CD4-positive, alpha-beta T cell (primary cell): ENCODE measurements at regions not wholly inside any gene's neighbourhood (a gene's known extent, or its start where the extent isn't known, plus 50 kb on each side); places are given as distances from the start of the nearest gene placed in this dataset.
A peak's percentile ranks its signal among the peaks of the same experiment; 100 is the strongest.

Experiments
- ATAC-seq: fragments of 200-7000 bp; cut with Tn5 transposase; one replicate; pipeline ENCODE4 v1.10.0; 2022; ENCODE audit warnings: mild to moderate bottlenecking; ENCODE audit not compliant: poor library complexity
- CTCF ChIA-PET: fragments of 350-600 bp; sonication (Branson Sonifier 250); formaldehyde crosslinking; loops from one replicate; lab custom pipeline; 2021; ENCODE audit warnings: antibody characterized with exemption, inconsistent platforms; lab: Charles Lee
- POLR2A ChIA-PET: fragments of 350-600 bp; sonication (Branson Sonifier 250); formaldehyde crosslinking; loops from one replicate; lab custom pipeline; 2021; ENCODE audit warnings: antibody characterized with exemption, inconsistent platforms; lab: Charles Lee
- DNase-seq, 14 experiments: peaks; one replicate each; pipeline ENCODE4 v3.0.0-alpha.2; 2013 to 2020; ENCODE audit warnings: mixed read lengths in 2 of 14
- H3K27ac ChIP-seq, 2 donors: one replicate each; pipeline versions ENCODE4 v1.5.1 to v1.7.0; 2013; ENCODE audit warnings: low read length in 2 of 2, low read depth in 1 of 2, mild to moderate bottlenecking in 1 of 2
- H3K27me3 ChIP-seq, 2 experiments: 1 replicate in 1 of 2; 2 replicates in 1 of 2; pipeline versions ENCODE4 v1.6.1 to v1.7.0; 2013; ENCODE audit warnings: low read length in 2 of 2, control low read depth in 1 of 2, mild to moderate bottlenecking in 1 of 2, moderate library complexity in 1 of 2; ENCODE audit not compliant: insufficient read depth in 2 of 2, control insufficient read depth in 1 of 2
- H3K36me3 ChIP-seq: one replicate; pipeline ENCODE4 v1.6.1; 2013; ENCODE audit warnings: low read length, control low read depth; ENCODE audit not compliant: insufficient read depth
- H3K4me1 ChIP-seq: one replicate; pipeline ENCODE4 v1.6.1; 2013; ENCODE audit warnings: low read length, control low read depth; ENCODE audit not compliant: insufficient read depth
- H3K4me3 ChIP-seq: one replicate; pipeline ENCODE4 v1.5.1; 2013; ENCODE audit warnings: mild to moderate bottlenecking, low read length, moderate library complexity
- H3K9me3 ChIP-seq, 2 experiments: 1 replicate in 1 of 2; 2 replicates in 1 of 2; pipeline versions ENCODE4 v1.6.1 to v1.7.0; 2013; ENCODE audit warnings: low read length in 2 of 2, mild to moderate bottlenecking in 2 of 2, control low read depth in 1 of 2, moderate library complexity in 1 of 2; ENCODE audit not compliant: control insufficient read depth in 1 of 2, insufficient read depth in 1 of 2
- H3K27ac Mint-ChIP-seq: one replicate; pipeline ENCODE4 v1.8.0; 2020; ENCODE audit warnings: mixed read lengths
- H3K27me3 Mint-ChIP-seq: one replicate; pipeline ENCODE4 v1.8.0; 2021; ENCODE audit warnings: mixed read lengths
- H3K36me3 Mint-ChIP-seq: one replicate; pipeline ENCODE4 v1.8.0; 2021; ENCODE audit warnings: low read depth, mixed read lengths
- H3K4me1 Mint-ChIP-seq: one replicate; pipeline ENCODE4 v1.8.0; 2021; ENCODE audit warnings: low read depth, mixed read lengths
- H3K4me3 Mint-ChIP-seq: one replicate; pipeline ENCODE4 v1.8.0; 2020; ENCODE audit warnings: mild to moderate bottlenecking, mixed read lengths
- H3K9me3 Mint-ChIP-seq: one replicate; pipeline ENCODE4 v1.8.0; 2020; ENCODE audit warnings: mixed read lengths
- intact Hi-C, 2 experiments: fragments of 100-400 bp; cut with DNase I in 1 of 2; cut with micrococcal nuclease in 1 of 2; formaldehyde crosslinking; loops; one replicate each; pipeline versions ENCODE4 v1.15.1 to v1.9.0; 2023 to 2025; cut with DNase I, micrococcal nuclease
- TF ChIP-seq, protein P1 (sequence below): fragments of 200-600 bp; IDR thresholded peaks from one replicate; pipeline ENCODE4 v1.8.0; 2022; ENCODE audit warnings: antibody characterized with exemption, mild to moderate bottlenecking

DNA sequence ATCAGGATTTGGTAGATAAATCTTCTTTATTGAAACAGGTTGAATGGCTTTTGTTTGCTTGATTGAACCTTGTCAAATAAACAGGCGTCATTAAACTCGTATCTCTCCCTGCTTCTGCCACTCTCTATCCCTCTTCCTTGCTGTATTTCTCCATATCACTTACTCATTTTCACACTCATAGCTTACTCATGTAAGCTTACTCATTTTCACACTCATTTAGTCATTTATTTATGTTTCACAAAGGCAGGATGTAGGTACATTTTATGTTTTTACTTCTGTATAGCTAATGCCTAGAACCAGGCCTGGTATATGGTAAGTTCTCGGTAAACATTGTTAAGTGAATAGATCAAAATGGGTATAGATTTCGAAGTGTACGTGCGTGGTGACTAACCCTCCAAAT lies 450.0 kb downstream of the PMP22 start:
- Mint-ChIP-seq H3K4me1 (no peaks in the 10 kb centered on the region), H3K9me3 (no peaks in the 10 kb centered on the region), H3K27me3 (peaks cover 4% of the 10 kb centered on the region), H3K36me3 (no peaks in the 10 kb centered on the region), H3K27ac (no peak overlapping the region), H3K4me3 (no peak overlapping the region)
- Histone ChIP-seq H3K4me3 (no peak overlapping the region), H3K27me3 (no peaks in the 10 kb centered on the region), H3K27ac (no peak overlapping the region), H3K9me3 (no peaks in the 10 kb centered on the region), H3K4me1 (peaks cover 4% of the 10 kb centered on the region), H3K36me3 (no peaks in the 10 kb centered on the region)
- ATAC-seq (no peak), DNase-seq (no peak)
- intact Hi-C loops = no loop called here
- POLR2A ChIA-PET = no interaction called here
- TF ChIP-seq, protein P1, sequence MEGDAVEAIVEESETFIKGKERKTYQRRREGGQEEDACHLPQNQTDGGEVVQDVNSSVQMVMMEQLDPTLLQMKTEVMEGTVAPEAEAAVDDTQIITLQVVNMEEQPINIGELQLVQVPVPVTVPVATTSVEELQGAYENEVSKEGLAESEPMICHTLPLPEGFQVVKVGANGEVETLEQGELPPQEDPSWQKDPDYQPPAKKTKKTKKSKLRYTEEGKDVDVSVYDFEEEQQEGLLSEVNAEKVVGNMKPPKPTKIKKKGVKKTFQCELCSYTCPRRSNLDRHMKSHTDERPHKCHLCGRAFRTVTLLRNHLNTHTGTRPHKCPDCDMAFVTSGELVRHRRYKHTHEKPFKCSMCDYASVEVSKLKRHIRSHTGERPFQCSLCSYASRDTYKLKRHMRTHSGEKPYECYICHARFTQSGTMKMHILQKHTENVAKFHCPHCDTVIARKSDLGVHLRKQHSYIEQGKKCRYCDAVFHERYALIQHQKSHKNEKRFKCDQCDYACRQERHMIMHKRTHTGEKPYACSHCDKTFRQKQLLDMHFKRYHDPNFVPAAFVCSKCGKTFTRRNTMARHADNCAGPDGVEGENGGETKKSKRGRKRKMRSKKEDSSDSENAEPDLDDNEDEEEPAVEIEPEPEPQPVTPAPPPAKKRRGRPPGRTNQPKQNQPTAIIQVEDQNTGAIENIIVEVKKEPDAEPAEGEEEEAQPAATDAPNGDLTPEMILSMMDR = no peak
- CTCF ChIA-PET = no interaction called here

DNA sequence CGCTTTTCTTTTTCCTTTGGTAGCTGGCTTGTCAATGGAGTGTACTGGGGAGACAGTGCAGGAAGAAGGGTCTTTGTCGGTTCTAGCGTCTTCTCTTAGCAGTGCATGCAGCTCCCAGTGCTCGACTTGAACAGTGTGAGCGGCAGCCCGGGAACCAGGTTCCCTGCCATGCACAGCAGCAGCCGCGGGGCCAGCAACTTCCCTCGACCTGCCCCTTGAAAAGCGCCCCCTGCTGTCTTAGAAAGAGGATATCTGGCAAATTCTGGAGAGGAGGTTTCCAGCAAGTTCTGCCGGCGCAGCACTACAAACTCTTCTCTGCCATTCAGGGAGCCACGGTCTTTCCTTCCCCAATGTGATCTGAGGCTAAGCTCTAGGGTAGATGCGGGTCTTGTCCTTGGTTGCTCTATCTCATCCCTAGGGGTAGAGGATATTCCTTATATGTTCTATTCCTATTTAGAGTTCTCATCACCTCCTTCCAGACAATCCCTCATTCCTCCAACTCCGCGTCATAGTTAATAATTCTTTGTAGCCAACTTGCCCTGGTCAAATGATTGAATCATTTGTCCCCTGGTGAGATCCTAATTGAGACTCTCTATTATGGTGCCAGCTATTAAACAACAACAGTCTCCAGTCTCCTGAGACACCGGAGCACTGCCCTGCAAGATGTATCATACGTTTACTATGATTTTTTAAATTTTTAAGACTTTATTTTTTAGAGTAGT lies 451.3 kb downstream of the PMP22 start:
- Mint-ChIP-seq H3K4me3 (no peak overlapping the region), H3K27ac (no peak overlapping the region), H3K4me1 (no peaks in the 10 kb centered on the region), H3K27me3 (peaks cover 4% of the 10 kb centered on the region), H3K9me3 (no peaks in the 10 kb centered on the region), H3K36me3 (no peaks in the 10 kb centered on the region)
- H3K4me1 ChIP-seq = peaks cover 4% of the 10 kb centered on the region
- ATAC-seq = no peak
- intact Hi-C loops = no loop called here
- TF ChIP-seq, protein P1 = peak; percentile 36
- no peak overlapping the region for H3K27ac ChIP-seq
- ChIA-PET CTCF (no interaction called here), POLR2A (interaction anchor here (0.7 kb wide), 1 partner anchor 506 kb away, joined by 4 read pairs; no protein-coding TSS in a partner anchor)
- no peaks in the 10 kb centered on the region for H3K9me3 ChIP-seq
- peak in 7 of 14 experiments; percentile 4 to 62 (median 25) for DNase-seq
- H3K36me3 ChIP-seq = no peaks in the 10 kb centered on the region
- no peak overlapping the region for H3K4me3 ChIP-seq
- no peaks in the 10 kb centered on the region for H3K27me3 ChIP-seq

DNA sequence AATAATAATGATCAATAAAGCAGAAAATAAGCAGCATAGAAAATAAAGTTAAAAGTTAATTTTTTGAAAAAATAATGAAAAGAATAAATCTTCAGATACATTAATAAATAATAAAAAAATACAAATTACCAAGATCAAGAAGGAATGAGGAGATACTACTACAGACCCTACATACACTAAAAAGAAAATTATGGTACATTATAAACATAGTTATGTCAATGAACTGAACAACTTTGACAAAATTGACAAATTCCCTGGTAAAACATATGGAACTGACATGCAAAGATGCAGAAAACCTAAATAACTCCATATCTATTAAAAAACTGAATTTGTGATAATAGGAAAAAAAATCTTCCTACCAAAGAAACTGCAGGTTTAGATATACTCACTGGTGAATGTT lies 456.7 kb downstream of the PMP22 start:
- ChIA-PET POLR2A (no interaction called here), CTCF (no interaction called here)
- no peaks in the 10 kb centered on the region for H3K4me1 ChIP-seq

More for the DNA sequence above, 456.7 kb downstream of the PMP22 start:
- DNase-seq (no peak), ATAC-seq (no peak)
- H3K4me3 Mint-ChIP-seq = no peak overlapping the region
- TF ChIP-seq, protein P1 = no peak
- H3K4me1 Mint-ChIP-seq = no peaks in the 10 kb centered on the region
- no peak overlapping the region for H3K4me3 ChIP-seq
- no peak overlapping the region for H3K27ac ChIP-seq
- H3K9me3 ChIP-seq = no peaks in the 10 kb centered on the region
- no peaks in the 10 kb centered on the region for H3K27me3 ChIP-seq
- H3K36me3 Mint-ChIP-seq = no peaks in the 10 kb centered on the region
- intact Hi-C loops = no loop called here
- peaks cover 2% of the 10 kb centered on the region for H3K9me3 Mint-ChIP-seq
- no peaks in the 10 kb centered on the region for H3K36me3 ChIP-seq
- no peak overlapping the region for H3K27ac Mint-ChIP-seq
- no peaks in the 10 kb centered on the region for H3K27me3 Mint-ChIP-seq
